ENCODE measurements at regions not wholly inside any gene's neighbourhood (a gene's known extent, or its start where the extent isn't known, plus 50 kb on each side); places are given as distances from the start of the nearest gene placed in this dataset.

- Histone ChIP-seq H3K9me3 (ENCODE audit: low read length) (no peaks in the 10 kb centered on the region), H3F3A (ENCODE audit: insufficient read depth, low read length, poor library complexity, severe bottlenecking) (no peaks in the 10 kb centered on the region), H3K9me2 (ENCODE audit: insufficient read depth, low read length) (no peaks in the 10 kb centered on the region), H3K27ac (ENCODE audit: low read length) (no peak overlapping the region), H3K4me2 (ENCODE audit: low read length) (no peak overlapping the region), H3K36me3 (ENCODE audit: insufficient read depth, low read length) (no peaks in the 10 kb centered on the region), H4K20me1 (ENCODE audit: insufficient read depth) (no peaks in the 10 kb centered on the region), H3K4me3 (ENCODE audit: low read length) (no peak overlapping the region), H3K27me3 (ENCODE audit: insufficient read depth, low read depth, low read length) (no peaks in the 10 kb centered on the region), H3K79me2 (replicated peaks; ENCODE audit: insufficient read depth, low read length) (no peaks in the 10 kb centered on the region), H3K9ac (ENCODE audit: low read length) (no peak overlapping the region), H2AFZ (ENCODE audit: low read depth, low read length) (no peak overlapping the region)
- no peak for TF ChIP-seq MXI1 (conservative IDR thresholded peaks at IDR 0.05; ENCODE audit: poor library complexity, severe bottlenecking)
- TF ChIP-seq EZH2 (IDR thresholded peaks at IDR 0.05; ENCODE audit: borderline replicate concordance, insufficient read depth, low read length, poor library complexity, severe bottlenecking): no peak
- TF ChIP-seq POLR2AphosphoS5 (IDR thresholded peaks at IDR 0.05): no peak
- no peak for TF ChIP-seq EP300 (conservative IDR thresholded peaks at IDR 0.05; ENCODE audit: poor library complexity, severe bottlenecking)
- no peak for TF ChIP-seq REST (IDR thresholded peaks at IDR 0.05; ENCODE audit: borderline replicate concordance)
- TF ChIP-seq TAF1 (IDR thresholded peaks at IDR 0.05; ENCODE audit: low read depth): no peak
- TF ChIP-seq CTCF (IDR thresholded peaks at IDR 0.05; ENCODE audit: poor library complexity, severe bottlenecking): no peak
- no peak for TF ChIP-seq SMC3 (conservative IDR thresholded peaks at IDR 0.05; ENCODE audit: poor library complexity)
- no peak for TF ChIP-seq RAD21 (conservative IDR thresholded peaks at IDR 0.05)
These were observed 183.6 kb upstream of the MAP2 start for GRCh38 chr2:209240204-209240603.

DNA sequence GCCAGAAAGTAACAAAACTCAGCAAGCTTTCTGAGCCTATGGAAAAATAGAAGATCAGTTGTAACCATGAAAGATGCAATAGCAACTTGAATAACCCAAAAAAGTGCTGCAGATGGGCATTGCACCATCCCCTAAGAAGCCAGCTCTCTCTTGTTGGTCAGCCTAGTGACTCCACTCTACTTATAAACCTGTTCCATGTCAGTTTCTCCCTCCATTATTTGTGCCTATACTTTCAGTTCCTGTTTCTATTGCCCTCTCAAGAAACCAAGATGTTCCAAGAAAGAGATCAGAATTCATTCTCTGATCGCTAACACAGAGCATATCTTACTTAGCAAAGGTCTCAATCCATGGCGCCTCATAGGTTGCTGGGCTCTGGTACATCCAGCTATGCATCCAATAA lies 170.3 kb upstream of the MAP2 start:
- H3K9me2 ChIP-seq (ENCODE audit: insufficient read depth, low read length): no peaks in the 10 kb centered on the region
- no peak overlapping the region for H3K4me2 ChIP-seq (ENCODE audit: low read length)
- no peaks in the 10 kb centered on the region for H3K36me3 ChIP-seq (ENCODE audit: insufficient read depth, low read length)
- H2AFZ ChIP-seq (ENCODE audit: low read depth, low read length): no peak overlapping the region
- H3K4me3 ChIP-seq (ENCODE audit: low read length): no peak overlapping the region
- no peak overlapping the region for H3K27ac ChIP-seq (ENCODE audit: low read length)
- no peaks in the 10 kb centered on the region for H3K27me3 ChIP-seq (ENCODE audit: insufficient read depth, low read depth, low read length)
- H3K9ac ChIP-seq (ENCODE audit: low read length): no peak overlapping the region
- H3K79me2 ChIP-seq (replicated peaks; ENCODE audit: insufficient read depth, low read length): no peaks in the 10 kb centered on the region
- H3F3A ChIP-seq (ENCODE audit: insufficient read depth, low read length, poor library complexity, severe bottlenecking): no peaks in the 10 kb centered on the region
- H3K9me3 ChIP-seq (ENCODE audit: low read length): no peaks in the 10 kb centered on the region
- no peak for TF ChIP-seq EZH2 (IDR thresholded peaks at IDR 0.05; ENCODE audit: borderline replicate concordance, insufficient read depth, low read length, poor library complexity, severe bottlenecking)
- no peak for TF ChIP-seq TAF1 (IDR thresholded peaks at IDR 0.05; ENCODE audit: low read depth)
- no peak for TF ChIP-seq RAD21 (conservative IDR thresholded peaks at IDR 0.05)
- TF ChIP-seq SMC3 (conservative IDR thresholded peaks at IDR 0.05; ENCODE audit: poor library complexity): no peak
- no peak for TF ChIP-seq MXI1 (conservative IDR thresholded peaks at IDR 0.05; ENCODE audit: poor library complexity, severe bottlenecking)
- TF ChIP-seq CTCF (IDR thresholded peaks at IDR 0.05; ENCODE audit: poor library complexity, severe bottlenecking): no peak
- TF ChIP-seq EP300 (conservative IDR thresholded peaks at IDR 0.05; ENCODE audit: poor library complexity, severe bottlenecking): no peak
- TF ChIP-seq POLR2AphosphoS5 (IDR thresholded peaks at IDR 0.05): no peak
- no peak for TF ChIP-seq REST (IDR thresholded peaks at IDR 0.05; ENCODE audit: borderline replicate concordance)
- no peaks in the 10 kb centered on the region for H4K20me1 ChIP-seq (ENCODE audit: insufficient read depth)
